GM12878 (cell line): ENCODE measurements at regions not wholly inside any gene's neighbourhood (a gene's known extent, or its start where the extent isn't known, plus 50 kb on each side); places are given as distances from the start of the nearest gene placed in this dataset.

Experiments
- GABPA ChIP-seq: IDR thresholded peaks from 2 replicates; pipeline ENCODE4 v1.6.1; 2014; ENCODE audit warnings: antibody characterized with exemption, low read depth, mild to moderate bottlenecking, inconsistent platforms
- RBBP5 ChIP-seq: fragments of 200-600 bp; sonication (generic); conservative IDR thresholded peaks from 2 replicates; pipeline ENCODE4 v1.6.1; 2016
- REST ChIP-seq: IDR thresholded peaks from 2 replicates; pipeline ENCODE4 v1.6.1; 2012; ENCODE audit warnings: mild to moderate bottlenecking, low read depth, low read length
- SUZ12 ChIP-seq: fragments of 200-600 bp; sonication (generic); IDR thresholded peaks from one replicate; pipeline ENCODE4 v1.6.1; 2018; ENCODE audit warnings: antibody characterized with exemption, mild to moderate bottlenecking; ENCODE audit not compliant: unreplicated experiment

GRCh38 chr5:161966564-161966963 is 101.0 kb upstream of the GABRG2 start:
- TF ChIP-seq GABPA: no peak
- TF ChIP-seq SUZ12: no peak
- no peak for TF ChIP-seq REST
- no peak for TF ChIP-seq RBBP5
